ENCODE measurements at regions not wholly inside any gene's neighbourhood (a gene's known extent, or its start where the extent isn't known, plus 50 kb on each side); places are given as distances from the start of the nearest gene placed in this dataset.

DNA sequence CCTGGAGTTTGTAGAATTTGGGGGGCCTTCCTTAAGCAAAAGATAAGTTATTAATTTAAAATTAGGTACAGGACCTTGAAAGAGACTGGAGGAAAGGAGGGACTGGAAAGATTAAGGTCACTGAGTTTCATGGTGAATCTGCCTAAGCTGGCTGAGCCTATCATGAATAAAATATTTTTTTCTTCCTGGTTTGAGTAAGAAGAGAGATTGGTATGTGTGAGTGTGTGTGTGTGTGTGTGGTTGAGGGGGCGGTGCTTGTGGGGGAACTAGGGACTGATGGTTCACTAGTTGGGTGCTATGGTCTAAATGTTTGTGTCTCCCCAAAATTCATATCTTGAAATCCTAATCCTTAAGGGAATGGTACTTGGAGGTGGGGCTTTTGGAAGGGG lies 142.5 kb upstream of the PRKCQ start:
- Histone ChIP-seq H3K27ac (ENCODE audit: insufficient read depth, low read length, poor library complexity, severe bottlenecking) (no peak overlapping the region), H3K27me3 (replicated peaks; ENCODE audit: control insufficient read depth, insufficient read depth, low read length, poor library complexity, severe bottlenecking) (peaks cover 7% of the 10 kb centered on the region), H3K4me3 (ENCODE audit: insufficient read depth, low read depth, low read length, poor library complexity, severe bottlenecking) (no peak overlapping the region), H3K36me3 (ENCODE audit: control insufficient read depth, insufficient read depth, low read length) (no peaks in the 10 kb centered on the region), H3K4me1 (ENCODE audit: control insufficient read depth, insufficient read depth, low read length, poor library complexity, severe bottlenecking) (no peaks in the 10 kb centered on the region), H3K9me3 (ENCODE audit: control insufficient read depth, low read length) (no peaks in the 10 kb centered on the region)
- DNase-seq, result no peak

GRCh38 chr10:6721964-6722615 lies 142.0 kb upstream of the PRKCQ start:
- H3K27ac ChIP-seq (ENCODE audit: insufficient read depth, low read length, poor library complexity, severe bottlenecking), result no peak overlapping the region
- H3K4me3 ChIP-seq (ENCODE audit: insufficient read depth, low read depth, low read length, poor library complexity, severe bottlenecking), result no peak overlapping the region

GRCh38 chr10:6721480-6721879 lies 141.4 kb upstream of the PRKCQ start:
- Histone ChIP-seq H3K27me3 (replicated peaks; ENCODE audit: control insufficient read depth, insufficient read depth, low read length, poor library complexity, severe bottlenecking) (peaks cover 2% of the 10 kb centered on the region), H3K9me3 (ENCODE audit: control insufficient read depth, low read length) (no peaks in the 10 kb centered on the region), H3K27ac (ENCODE audit: insufficient read depth, low read length, poor library complexity, severe bottlenecking) (no peak overlapping the region), H3K36me3 (ENCODE audit: control insufficient read depth, insufficient read depth, low read length) (no peaks in the 10 kb centered on the region), H3K4me3 (ENCODE audit: insufficient read depth, low read depth, low read length, poor library complexity, severe bottlenecking) (no peak overlapping the region), H3K4me1 (ENCODE audit: control insufficient read depth, insufficient read depth, low read length, poor library complexity, severe bottlenecking) (no peaks in the 10 kb centered on the region)
- DNase-seq, result no peak

More at GRCh38 chr10:6721964-6722615, 142.0 kb upstream of the PRKCQ start:
- no peak for DNase-seq
- Histone ChIP-seq H3K36me3 (ENCODE audit: control insufficient read depth, insufficient read depth, low read length) (no peaks in the 10 kb centered on the region), H3K4me1 (ENCODE audit: control insufficient read depth, insufficient read depth, low read length, poor library complexity, severe bottlenecking) (no peaks in the 10 kb centered on the region), H3K27me3 (replicated peaks; ENCODE audit: control insufficient read depth, insufficient read depth, low read length, poor library complexity, severe bottlenecking) (peaks cover 4% of the 10 kb centered on the region), H3K9me3 (ENCODE audit: control insufficient read depth, low read length) (no peaks in the 10 kb centered on the region)

GRCh38 chr10:6719561-6719960 lies 139.5 kb upstream of the PRKCQ start:
- no peak for DNase-seq
- H3K4me3 ChIP-seq (ENCODE audit: insufficient read depth, low read depth, low read length, poor library complexity, severe bottlenecking), result no peak overlapping the region
- H3K36me3 ChIP-seq (ENCODE audit: control insufficient read depth, insufficient read depth, low read length), result no peaks in the 10 kb centered on the region
- no peaks in the 10 kb centered on the region for H3K4me1 ChIP-seq (ENCODE audit: control insufficient read depth, insufficient read depth, low read length, poor library complexity, severe bottlenecking)
- peaks cover 2% of the 10 kb centered on the region for H3K27me3 ChIP-seq (replicated peaks; ENCODE audit: control insufficient read depth, insufficient read depth, low read length, poor library complexity, severe bottlenecking)
- H3K27ac ChIP-seq (ENCODE audit: insufficient read depth, low read length, poor library complexity, severe bottlenecking), result no peak overlapping the region
- H3K9me3 ChIP-seq (ENCODE audit: control insufficient read depth, low read length), result no peaks in the 10 kb centered on the region

DNA sequence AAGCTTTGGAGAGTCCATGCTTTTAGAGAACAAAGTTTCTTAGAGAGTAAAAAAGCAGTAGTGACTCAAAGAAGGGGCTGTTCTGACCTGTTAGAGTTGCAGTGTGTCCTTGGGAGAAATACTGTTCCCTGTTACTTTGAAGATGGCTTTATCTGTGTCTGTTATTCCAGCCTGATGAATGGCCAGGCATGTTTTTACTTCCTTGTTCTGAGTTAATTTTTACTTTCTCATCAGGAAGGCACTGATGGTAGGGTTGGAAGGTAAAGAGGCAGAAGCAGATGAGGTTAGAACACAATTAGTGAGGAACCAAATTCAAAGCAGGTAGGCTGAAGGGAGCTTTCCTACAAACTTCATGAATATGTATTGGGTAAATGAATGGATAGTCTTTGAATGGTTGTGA lies 138.5 kb upstream of the PRKCQ start:
- Histone ChIP-seq H3K9me3 (ENCODE audit: control insufficient read depth, low read length) (no peaks in the 10 kb centered on the region), H3K27ac (ENCODE audit: insufficient read depth, low read length, poor library complexity, severe bottlenecking) (no peak overlapping the region), H3K36me3 (ENCODE audit: control insufficient read depth, insufficient read depth, low read length) (no peaks in the 10 kb centered on the region), H3K4me3 (ENCODE audit: insufficient read depth, low read depth, low read length, poor library complexity, severe bottlenecking) (no peak overlapping the region), H3K27me3 (replicated peaks; ENCODE audit: control insufficient read depth, insufficient read depth, low read length, poor library complexity, severe bottlenecking) (peaks cover 2% of the 10 kb centered on the region), H3K4me1 (ENCODE audit: control insufficient read depth, insufficient read depth, low read length, poor library complexity, severe bottlenecking) (peaks cover 3% of the 10 kb centered on the region)
- DNase-seq, result no peak

DNA sequence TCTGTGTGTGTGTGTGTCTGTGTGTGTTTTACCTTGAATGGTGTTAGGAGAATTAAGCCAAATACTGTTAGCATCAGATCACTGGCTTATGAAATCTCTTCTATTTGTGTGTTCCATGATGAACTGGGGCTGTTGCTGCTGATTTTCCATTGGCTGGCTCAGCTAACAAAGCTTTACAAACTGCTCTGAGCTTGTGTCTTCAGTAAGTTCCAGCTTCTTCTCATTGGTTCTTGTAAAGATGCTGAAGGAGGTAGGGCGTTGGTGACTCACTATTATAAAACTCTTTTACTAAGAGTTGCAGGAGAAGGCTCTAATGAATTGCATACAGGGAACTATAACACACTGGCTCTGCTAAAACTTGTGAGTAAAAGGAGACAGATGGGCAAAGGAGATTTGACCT lies 136.4 kb upstream of the PRKCQ start:
- H3K4me1 ChIP-seq (ENCODE audit: control insufficient read depth, insufficient read depth, low read length, poor library complexity, severe bottlenecking), result peaks cover 6% of the 10 kb centered on the region
- H3K27me3 ChIP-seq (replicated peaks; ENCODE audit: control insufficient read depth, insufficient read depth, low read length, poor library complexity, severe bottlenecking), result no peaks in the 10 kb centered on the region
- no peak for DNase-seq
- H3K9me3 ChIP-seq (ENCODE audit: control insufficient read depth, low read length), result no peaks in the 10 kb centered on the region
- H3K27ac ChIP-seq (ENCODE audit: insufficient read depth, low read length, poor library complexity, severe bottlenecking), result no peak overlapping the region
- H3K36me3 ChIP-seq (ENCODE audit: control insufficient read depth, insufficient read depth, low read length), result no peaks in the 10 kb centered on the region
- no peak overlapping the region for H3K4me3 ChIP-seq (ENCODE audit: insufficient read depth, low read depth, low read length, poor library complexity, severe bottlenecking)

DNA sequence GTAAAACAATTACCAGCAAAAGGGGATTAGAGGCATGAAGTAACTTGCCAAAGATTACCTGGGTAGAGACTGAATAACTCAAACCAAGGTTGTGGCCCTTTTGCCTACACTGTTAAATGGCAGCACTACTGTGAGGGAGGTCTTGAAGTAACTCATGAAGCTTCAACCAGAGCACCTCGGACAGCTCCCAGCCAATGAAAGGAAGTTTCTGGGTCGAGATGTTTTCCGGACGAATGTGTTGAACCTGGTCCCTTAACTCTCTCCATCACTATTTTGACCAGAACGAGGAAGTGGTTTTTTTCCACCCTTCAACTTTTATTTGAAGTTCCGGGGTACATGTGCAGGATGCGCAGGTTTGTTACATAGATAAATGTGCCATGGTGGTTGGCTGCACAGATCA lies 133.6 kb upstream of the PRKCQ start:
- peaks cover 6% of the 10 kb centered on the region for H3K4me1 ChIP-seq (ENCODE audit: control insufficient read depth, insufficient read depth, low read length, poor library complexity, severe bottlenecking)
- H3K4me3 ChIP-seq (ENCODE audit: insufficient read depth, low read depth, low read length, poor library complexity, severe bottlenecking), result no peak overlapping the region
- no peaks in the 10 kb centered on the region for H3K36me3 ChIP-seq (ENCODE audit: control insufficient read depth, insufficient read depth, low read length)
- H3K27ac ChIP-seq (ENCODE audit: insufficient read depth, low read length, poor library complexity, severe bottlenecking), result no peak overlapping the region
- DNase-seq, result no peak
- H3K27me3 ChIP-seq (replicated peaks; ENCODE audit: control insufficient read depth, insufficient read depth, low read length, poor library complexity, severe bottlenecking), result no peaks in the 10 kb centered on the region
- no peaks in the 10 kb centered on the region for H3K9me3 ChIP-seq (ENCODE audit: control insufficient read depth, low read length)

DNA sequence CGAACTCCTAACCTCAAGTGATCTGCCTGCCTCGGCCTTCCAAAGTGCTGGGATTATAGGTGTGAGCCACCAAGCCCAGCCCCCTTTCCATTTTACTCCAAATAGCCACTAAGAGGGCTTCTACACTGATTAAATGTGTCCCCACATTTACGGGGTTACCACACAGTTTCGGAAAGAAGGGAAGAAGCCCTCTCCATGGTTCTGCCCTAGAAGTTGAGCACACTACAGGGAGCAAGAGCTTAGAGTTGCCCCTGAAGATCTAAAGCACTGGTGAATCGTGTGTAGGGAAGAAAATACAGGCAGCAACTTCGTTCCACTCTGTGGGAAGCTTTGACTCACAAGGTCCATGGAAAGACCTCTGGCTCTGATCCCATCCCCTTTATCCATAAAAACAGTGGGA lies 133.0 kb upstream of the PRKCQ start:
- Histone ChIP-seq H3K36me3 (ENCODE audit: control insufficient read depth, insufficient read depth, low read length) (no peaks in the 10 kb centered on the region), H3K27me3 (replicated peaks; ENCODE audit: control insufficient read depth, insufficient read depth, low read length, poor library complexity, severe bottlenecking) (no peaks in the 10 kb centered on the region), H3K9me3 (ENCODE audit: control insufficient read depth, low read length) (no peaks in the 10 kb centered on the region), H3K4me1 (ENCODE audit: control insufficient read depth, insufficient read depth, low read length, poor library complexity, severe bottlenecking) (peaks cover 6% of the 10 kb centered on the region), H3K27ac (ENCODE audit: insufficient read depth, low read length, poor library complexity, severe bottlenecking) (no peak overlapping the region), H3K4me3 (ENCODE audit: insufficient read depth, low read depth, low read length, poor library complexity, severe bottlenecking) (no peak overlapping the region)
- DNase-seq, result no peak

DNA sequence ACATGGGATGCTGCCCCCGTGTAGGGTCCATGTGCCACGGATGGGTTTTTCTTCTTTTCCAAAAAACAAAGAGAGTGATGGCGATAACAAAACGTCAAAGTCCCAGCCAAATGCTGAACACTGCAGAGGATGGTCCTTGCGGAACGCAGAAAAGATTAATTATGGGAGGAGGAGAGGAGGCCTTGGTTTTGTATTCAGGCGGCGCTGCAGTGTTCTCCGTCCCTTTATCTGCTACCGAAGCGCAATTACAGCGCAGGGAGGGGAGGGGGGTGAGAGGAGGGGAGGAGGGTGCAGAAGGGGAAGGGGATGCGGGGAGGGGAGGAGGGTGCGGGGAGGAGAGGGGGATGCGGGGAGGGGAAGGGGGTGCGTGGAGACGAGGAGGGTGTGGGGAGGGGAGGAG lies 131.8 kb upstream of the PRKCQ start:
- Histone ChIP-seq H3K27me3 (replicated peaks; ENCODE audit: control insufficient read depth, insufficient read depth, low read length, poor library complexity, severe bottlenecking) (no peaks in the 10 kb centered on the region), H3K4me3 (ENCODE audit: insufficient read depth, low read depth, low read length, poor library complexity, severe bottlenecking) (no peak overlapping the region), H3K4me1 (ENCODE audit: control insufficient read depth, insufficient read depth, low read length, poor library complexity, severe bottlenecking) (peaks cover 6% of the 10 kb centered on the region), H3K9me3 (ENCODE audit: control insufficient read depth, low read length) (no peaks in the 10 kb centered on the region), H3K27ac (ENCODE audit: insufficient read depth, low read length, poor library complexity, severe bottlenecking) (no peak overlapping the region), H3K36me3 (ENCODE audit: control insufficient read depth, insufficient read depth, low read length) (no peaks in the 10 kb centered on the region)
- DNase-seq, result no peak

DNA sequence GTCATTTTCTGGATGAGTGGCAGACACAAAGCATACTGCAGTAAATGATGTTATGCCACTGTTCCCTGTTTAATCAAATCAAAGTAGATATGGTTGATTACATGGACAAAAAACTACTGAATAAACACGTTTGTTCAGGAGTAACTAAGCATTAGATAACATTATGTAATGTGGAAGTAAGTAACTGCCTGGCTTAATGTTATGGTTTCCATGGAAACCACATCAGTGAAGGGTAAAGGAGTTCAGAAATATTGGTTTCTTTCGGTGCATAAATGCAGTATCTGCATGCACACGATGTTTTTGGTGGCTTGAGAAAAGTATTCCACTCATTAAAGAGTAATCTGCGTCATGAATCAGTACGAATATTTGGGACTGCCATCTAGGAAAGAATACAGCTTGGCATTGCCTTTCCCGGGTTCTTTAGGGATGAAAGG lies 131.3 kb upstream of the PRKCQ start:
- DNase-seq, result no peak
- Histone ChIP-seq H3K27ac (ENCODE audit: insufficient read depth, low read length, poor library complexity, severe bottlenecking) (no peak overlapping the region), H3K27me3 (replicated peaks; ENCODE audit: control insufficient read depth, insufficient read depth, low read length, poor library complexity, severe bottlenecking) (no peaks in the 10 kb centered on the region)

More for the DNA sequence above, 131.3 kb upstream of the PRKCQ start:
- Histone ChIP-seq H3K4me3 (ENCODE audit: insufficient read depth, low read depth, low read length, poor library complexity, severe bottlenecking) (no peak overlapping the region), H3K9me3 (ENCODE audit: control insufficient read depth, low read length) (no peaks in the 10 kb centered on the region), H3K36me3 (ENCODE audit: control insufficient read depth, insufficient read depth, low read length) (no peaks in the 10 kb centered on the region), H3K4me1 (ENCODE audit: control insufficient read depth, insufficient read depth, low read length, poor library complexity, severe bottlenecking) (peaks cover 6% of the 10 kb centered on the region)

All from effector memory CD4-positive, alpha-beta T cell (primary cell).